Retinal pigment epithelial cell (primary cell): ENCODE measurements at regions not wholly inside any gene's neighbourhood (a gene's known extent, or its start where the extent isn't known, plus 50 kb on each side); places are given as distances from the start of the nearest gene placed in this dataset.

ENCODE experiments used
- DNase-seq: peaks from one replicate; pipeline ENCODE4 v3.0.0-alpha.2; 2010; ENCODE audit warnings: low read depth
- H3K4me3 ChIP-seq: 2 replicates; pipeline ENCODE4 v1.5.1; 2011; ENCODE audit warnings: mild to moderate bottlenecking, low read length, control low read depth, moderate library complexity
- TF ChIP-seq, protein P1 (sequence below): conservative IDR thresholded peaks from 2 replicates; pipeline ENCODE4 v1.5.1; 2011; ENCODE audit warnings: low read depth, low read length, control low read depth, inconsistent platforms

DNA sequence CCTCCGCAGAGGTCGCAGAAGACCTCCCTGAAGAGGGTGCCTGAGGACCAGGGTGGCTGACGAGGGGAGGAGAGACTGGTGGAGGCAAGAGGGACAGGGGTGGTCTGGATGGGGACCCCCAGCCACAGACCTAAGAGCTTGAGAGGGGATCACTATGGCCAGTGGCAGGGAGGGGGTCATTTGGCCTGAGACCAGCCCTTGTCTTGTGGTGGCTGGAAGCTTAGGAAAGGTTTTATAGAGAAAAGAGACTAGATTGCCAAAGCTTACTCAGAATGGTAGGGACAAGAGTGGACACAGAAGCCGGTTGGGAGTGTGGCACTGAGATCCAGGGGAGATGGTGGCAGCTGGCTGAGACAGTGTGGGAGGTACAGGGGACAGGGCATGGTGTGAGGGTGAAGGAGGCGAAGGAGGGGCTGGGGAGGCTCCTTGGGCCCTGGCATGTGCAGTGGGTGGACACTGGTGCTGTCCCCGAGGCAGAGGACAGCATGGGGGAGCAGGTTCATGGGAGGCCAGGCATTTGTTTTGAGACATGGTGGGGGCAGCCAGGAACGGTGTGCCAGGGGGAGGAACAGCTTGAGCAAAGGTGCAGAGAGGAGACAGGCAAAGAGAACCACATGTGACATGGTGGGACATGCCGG, 123.0 kb downstream of the C9orf50 start:
- H3K4me3 ChIP-seq: peak overlapping the region; percentile 29
- TF ChIP-seq, protein P1, sequence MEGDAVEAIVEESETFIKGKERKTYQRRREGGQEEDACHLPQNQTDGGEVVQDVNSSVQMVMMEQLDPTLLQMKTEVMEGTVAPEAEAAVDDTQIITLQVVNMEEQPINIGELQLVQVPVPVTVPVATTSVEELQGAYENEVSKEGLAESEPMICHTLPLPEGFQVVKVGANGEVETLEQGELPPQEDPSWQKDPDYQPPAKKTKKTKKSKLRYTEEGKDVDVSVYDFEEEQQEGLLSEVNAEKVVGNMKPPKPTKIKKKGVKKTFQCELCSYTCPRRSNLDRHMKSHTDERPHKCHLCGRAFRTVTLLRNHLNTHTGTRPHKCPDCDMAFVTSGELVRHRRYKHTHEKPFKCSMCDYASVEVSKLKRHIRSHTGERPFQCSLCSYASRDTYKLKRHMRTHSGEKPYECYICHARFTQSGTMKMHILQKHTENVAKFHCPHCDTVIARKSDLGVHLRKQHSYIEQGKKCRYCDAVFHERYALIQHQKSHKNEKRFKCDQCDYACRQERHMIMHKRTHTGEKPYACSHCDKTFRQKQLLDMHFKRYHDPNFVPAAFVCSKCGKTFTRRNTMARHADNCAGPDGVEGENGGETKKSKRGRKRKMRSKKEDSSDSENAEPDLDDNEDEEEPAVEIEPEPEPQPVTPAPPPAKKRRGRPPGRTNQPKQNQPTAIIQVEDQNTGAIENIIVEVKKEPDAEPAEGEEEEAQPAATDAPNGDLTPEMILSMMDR: no peak
- no peak for DNase-seq

GRCh38 chr9:129497005-129497812, 123.7 kb downstream of the C9orf50 start:
- H3K4me3 ChIP-seq: peak overlapping the region; percentile 44
- DNase-seq: no peak
- TF ChIP-seq, protein P1: no peak

DNA sequence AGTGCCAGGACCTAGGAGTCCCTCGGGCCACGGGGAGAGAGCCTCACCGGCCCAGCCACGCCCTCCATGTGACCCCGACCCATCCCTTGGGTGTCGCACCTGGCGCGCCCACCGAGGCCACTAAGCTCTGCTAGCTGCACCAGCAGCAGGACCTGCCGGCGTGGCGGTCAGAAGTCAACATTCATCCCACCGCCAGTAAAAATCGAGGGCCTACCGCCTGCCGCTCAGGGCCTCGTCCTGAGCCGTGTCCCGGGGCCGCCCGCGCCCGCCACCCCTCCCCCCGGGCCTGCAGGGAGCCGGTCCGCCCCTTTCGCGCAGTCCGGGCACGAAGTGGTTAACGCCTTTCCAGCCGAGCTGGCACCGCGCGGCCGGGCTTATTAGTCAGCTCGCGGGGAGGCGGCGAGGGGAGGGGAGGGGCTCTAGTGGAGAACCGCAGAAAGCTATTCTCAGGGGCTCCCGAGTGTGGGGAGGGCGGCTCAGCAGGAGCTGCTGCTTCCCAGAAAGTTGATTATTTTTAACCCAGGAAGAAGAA, 124.4 kb downstream of the C9orf50 start:
- TF ChIP-seq, protein P1: no peak
- H3K4me3 ChIP-seq: peak overlapping the region; percentile 44
- peak; percentile 89 for DNase-seq

GRCh38 chr9:129495620-129496472, 125.1 kb downstream of the C9orf50 start:
- H3K4me3 ChIP-seq: peak overlapping the region; percentile 30
- TF ChIP-seq, protein P1: no peak
- DNase-seq: no peak

GRCh38 chr9:129494113-129494789, 126.7 kb downstream of the C9orf50 start:
- TF ChIP-seq, protein P1: no peak
- H3K4me3 ChIP-seq: no peak overlapping the region
- DNase-seq: no peak

DNA sequence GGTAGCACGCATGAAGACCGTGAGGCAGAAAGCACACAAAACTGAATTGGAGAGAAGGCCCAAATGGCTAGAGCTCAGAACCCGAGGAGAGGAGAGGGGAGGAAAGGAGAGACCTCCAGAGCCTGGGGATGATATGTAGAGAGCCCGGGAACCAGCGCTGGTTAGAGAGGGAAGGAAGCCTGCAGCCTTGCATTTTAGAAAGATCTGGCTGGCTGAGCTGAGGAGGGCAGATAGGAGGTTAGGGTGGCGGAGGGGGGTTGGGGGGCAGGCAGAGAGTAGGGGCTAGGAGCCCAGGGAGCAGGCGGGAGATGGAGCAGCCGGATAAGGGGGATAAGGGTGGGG, 127.2 kb downstream of the C9orf50 start:
- no peak overlapping the region for H3K4me3 ChIP-seq
- DNase-seq: no peak
- TF ChIP-seq, protein P1: no peak
